Stimulated activated CD4-positive, alpha-beta T cell treated with anti-CD3 and anti-CD28 coated beads, Interleukin-4, amount 100 ng/mL, for 48 hours (primary cell): ENCODE measurements at regions not wholly inside any gene's neighbourhood (a gene's known extent, or its start where the extent isn't known, plus 50 kb on each side); places are given as distances from the start of the nearest gene placed in this dataset.

Experiments used
- DNase-seq, 2 donors: peaks; one replicate each; pipeline ENCODE4 v3.0.0-alpha.2; 2020; ENCODE audit warnings: low read depth in 2 of 2

DNA sequence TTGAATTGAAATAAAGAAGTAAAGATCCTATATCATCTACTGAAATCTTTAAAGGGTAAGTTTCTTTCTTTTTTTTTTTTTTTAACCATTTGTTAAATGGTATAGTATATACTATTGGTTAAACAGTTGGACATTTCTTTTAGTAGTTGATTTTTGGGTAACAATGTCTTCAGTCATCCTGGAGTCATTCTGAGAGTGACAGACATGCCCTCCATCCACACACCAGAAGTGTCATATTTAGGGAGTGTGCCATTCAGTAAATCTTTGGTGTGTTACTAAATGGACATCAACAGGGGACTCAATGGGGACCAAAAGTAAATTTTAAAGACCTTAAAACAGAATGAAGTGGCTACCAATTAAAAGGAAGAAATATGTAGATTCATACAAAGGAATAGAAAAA, 50.8 kb upstream of the SLC39A10 start:
- DNase-seq = no peak

DNA sequence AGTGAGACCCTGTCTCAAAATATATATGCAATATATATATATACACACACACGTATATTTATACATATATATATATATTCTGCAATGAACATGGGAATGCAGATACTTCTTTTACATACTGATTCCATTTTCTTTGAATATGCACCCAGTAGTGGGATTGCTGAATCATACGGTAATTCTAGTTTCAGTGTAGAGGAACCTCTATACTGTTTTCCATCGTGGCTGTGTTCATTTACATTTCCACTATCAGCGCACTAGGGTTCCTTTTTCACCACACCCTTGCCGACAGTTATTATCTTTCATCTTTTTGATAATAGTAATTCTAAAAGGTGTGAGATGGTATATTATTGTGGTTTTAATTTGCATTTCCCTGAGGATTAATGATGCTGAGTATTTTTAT, 52.3 kb upstream of the SLC39A10 start:
- DNase-seq = no peak

DNA sequence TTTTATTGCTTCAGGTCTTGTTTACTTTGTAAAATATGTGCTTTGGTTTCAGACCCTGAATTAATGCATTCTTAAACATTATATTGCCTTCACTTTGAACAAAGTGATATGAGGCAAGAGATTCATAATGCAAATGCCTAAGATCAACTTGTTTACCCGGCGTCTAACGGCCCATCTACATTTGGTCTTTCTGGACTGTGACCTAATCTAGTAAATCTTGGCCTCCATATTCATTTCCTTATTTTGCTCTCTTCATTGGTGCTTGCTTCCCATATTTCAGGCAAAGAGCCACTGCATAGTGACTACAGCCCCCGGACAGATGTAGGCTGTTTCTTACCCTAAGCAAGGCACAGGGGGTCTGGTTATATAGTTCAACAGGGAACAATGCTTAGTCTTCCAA, 53.0 kb upstream of the SLC39A10 start:
- DNase-seq = no peak

DNA sequence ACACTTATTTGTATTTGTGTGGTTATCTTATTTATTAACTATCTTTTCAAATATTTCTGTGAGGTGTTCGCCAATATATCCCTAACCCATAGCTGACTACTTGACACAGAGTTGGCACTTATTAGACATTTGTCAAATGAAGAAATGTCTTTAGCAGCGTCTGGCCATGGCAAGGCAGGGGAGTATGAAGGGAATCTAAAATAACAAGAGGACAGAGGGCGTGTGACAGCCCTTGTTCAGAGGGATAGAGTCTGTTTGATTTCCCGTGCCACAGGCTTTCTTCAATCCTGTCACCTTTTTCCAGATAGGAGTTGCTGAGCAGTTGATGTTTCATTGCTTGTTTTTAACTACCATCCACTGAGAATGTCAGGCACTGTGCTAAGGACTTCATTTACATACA, 53.6 kb upstream of the SLC39A10 start:
- no peak for DNase-seq

DNA sequence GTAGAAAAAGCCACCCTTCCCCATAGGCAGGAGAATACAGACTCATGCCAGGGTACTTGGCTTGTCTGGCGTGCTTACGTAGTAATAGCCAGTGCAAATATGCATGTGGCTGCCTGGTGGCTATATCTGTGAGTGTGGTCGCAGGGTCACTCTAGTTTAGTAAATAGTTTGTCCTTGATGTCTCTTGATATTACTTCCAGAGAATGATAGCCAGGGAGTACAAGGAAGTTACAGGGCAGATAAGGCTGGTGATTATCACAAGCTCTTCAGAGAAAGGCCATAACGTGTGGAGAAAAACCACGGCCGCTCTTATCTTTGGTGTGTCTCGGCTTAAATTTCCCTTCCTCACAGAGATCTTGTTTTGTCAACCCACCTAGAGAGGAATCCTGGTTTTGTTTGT, 54.3 kb upstream of the SLC39A10 start:
- DNase-seq = no peak

DNA sequence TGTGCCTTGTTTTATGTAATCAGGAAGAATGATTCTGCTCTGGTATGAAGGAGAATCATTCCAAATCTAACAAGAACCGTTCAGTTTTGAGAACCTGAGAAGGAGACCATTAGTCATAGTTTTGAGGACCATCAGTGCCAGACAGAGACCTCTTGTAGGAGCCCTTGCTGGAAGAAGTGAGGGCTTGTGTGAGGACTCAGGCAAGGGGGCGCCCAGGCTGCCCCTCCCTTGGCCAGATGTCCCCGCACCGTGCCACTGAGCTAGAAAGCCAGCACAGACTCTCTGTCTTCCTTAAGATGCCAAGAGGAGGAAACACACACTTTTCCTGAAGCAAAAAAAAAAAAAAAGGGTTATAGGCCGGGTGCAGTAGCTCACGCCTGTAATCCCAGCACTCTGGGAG, 55.7 kb upstream of the SLC39A10 start:
- no peak for DNase-seq

DNA sequence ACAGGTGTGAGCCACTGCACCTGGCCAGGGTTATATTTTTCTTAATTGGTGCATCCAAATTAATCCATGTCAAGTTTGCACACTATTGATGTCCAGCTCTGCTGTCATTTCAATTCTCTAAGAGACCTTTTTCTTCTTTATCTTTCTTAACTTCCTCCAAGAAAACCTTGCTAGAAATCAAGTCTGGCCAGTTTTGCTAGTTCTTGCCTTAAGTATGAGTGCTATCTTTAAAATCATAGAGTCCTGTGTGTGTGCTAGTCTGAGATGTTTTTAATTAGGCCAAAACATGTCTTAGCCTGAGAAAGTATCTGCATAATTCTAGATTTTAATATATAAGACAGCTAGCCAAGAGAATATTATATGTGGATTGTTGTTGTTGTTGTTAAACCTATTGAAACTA, 56.2 kb upstream of the SLC39A10 start:
- no peak for DNase-seq

DNA sequence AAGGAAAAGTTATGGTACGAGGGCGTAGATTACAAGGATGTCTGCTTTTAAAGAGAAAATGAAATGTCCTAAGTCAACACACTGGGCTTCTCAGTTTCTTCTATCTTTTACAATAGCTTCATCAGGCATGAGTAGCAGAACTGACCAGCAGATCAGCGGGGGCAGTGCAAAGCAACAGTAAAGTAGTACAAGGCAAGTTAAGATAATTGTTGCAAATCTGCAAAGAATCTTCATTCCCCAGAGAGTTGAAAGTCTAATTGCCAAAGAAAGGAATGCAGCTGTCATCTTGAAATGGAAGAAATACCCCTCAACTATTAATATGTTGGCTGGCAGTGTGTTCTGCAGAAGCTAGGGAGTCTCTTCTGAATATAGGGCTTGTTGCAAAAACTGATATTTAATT, 60.2 kb upstream of the SLC39A10 start:
- no peak for DNase-seq

DNA sequence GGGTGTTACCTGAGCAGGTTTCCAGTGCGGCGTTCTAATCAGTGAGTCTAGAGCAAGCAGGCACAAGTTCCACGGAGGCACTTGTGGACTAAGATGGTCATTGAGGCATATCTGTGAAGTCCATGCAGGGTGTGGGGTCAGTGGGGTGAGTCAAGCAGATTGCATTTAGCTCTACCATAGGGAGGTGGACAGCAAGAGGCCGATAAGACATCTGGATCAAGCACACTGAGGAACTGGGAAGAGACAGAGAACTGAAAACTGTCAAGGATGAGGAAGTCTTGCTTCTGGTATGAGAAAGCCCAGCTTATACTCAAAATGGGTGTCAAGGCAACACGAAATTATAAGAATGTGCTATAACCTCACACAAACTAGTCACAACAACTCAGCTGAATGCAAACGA, 61.2 kb upstream of the SLC39A10 start:
- no peak for DNase-seq

DNA sequence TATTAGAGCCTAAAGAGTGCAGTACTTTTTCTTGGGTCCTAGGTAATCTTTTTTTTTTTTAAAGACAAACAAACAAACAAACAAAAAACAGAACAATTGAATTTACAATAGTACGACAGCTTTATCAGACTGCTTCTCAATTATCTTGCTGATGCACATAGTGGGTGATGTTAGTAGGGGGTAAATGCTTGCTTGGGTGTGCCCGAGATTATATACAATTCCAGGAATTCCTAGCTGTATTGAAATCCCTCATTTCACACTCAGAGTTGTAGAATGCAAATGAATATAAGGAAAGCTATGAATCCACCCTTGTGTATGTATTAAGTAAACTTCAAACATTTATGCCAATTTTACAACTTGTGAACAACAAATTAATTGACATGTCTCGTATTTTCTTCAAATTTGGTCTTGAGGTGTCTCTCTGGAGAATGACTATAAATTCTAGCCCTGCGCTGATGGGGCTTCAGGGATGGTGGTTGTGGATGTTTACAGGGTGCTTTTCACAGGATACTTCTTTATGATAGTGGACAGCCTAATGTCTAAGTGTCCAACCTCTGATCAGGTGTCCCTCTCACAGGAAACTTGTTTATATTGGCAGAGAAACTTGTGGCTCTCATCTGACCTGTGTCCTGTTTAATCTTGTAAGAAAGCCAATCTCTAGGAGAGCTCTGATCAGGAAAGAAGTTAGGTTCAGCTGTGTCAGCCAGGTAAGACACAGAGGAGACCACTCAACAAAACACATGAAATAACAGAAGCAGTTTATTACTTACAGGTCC, 61.9 kb upstream of the SLC39A10 start:
- DNase-seq = no peak

DNA sequence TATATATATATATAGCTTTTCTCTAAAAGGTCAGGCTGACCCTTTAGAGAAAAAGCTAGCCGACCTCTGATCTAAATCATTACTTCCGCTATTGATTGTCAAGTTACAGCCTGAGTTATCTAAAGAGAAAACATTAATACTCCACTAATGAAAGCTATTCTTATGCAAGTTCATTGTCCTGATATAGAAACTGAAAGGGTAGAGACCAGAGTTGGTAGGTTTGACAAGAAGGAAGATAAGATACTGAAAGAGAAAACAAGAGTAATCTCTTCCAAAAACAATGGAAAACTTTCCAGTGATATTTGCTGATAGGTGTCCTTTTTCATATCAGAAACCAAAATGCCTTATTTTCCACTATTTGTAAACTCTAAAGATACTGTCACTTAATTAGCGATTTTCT, 62.8 kb upstream of the SLC39A10 start:
- no peak for DNase-seq

DNA sequence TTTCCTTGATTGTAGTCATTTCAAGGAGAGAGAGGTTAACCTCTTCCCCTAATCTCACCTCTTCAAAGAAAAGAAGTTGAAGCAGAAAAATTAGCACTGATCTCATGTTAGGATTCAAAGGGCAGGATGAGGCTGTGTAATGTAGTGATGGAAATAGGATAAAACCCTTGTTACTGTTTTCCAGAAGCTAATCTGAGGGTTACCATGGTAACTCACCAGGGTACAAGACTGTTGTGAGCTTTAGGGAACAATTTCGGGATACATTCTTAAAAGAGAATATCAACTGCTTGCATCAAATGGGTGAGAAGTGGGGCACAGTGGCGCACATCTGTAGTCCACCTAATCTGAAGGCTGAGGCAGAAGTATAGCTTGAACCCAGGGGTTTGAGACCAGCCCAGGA, 64.9 kb upstream of the SLC39A10 start:
- no peak for DNase-seq

DNA sequence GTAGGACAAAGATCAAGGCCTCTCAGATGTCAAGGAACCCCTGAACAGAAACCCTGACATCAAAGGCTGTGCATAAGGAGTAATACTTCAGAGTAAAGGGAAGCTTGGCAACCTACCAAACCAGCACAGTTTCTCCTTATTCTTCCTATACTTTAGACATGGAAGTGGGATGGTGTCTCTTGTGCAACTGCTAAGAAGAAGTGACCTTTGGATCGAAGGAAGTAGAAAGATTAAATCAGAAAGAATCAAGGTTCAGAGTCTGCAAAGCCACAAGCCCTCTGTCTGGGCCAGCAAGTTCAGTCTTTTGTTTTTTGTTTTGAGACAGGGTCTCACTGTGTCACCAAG, 66.2 kb upstream of the SLC39A10 start:
- DNase-seq = no peak

DNA sequence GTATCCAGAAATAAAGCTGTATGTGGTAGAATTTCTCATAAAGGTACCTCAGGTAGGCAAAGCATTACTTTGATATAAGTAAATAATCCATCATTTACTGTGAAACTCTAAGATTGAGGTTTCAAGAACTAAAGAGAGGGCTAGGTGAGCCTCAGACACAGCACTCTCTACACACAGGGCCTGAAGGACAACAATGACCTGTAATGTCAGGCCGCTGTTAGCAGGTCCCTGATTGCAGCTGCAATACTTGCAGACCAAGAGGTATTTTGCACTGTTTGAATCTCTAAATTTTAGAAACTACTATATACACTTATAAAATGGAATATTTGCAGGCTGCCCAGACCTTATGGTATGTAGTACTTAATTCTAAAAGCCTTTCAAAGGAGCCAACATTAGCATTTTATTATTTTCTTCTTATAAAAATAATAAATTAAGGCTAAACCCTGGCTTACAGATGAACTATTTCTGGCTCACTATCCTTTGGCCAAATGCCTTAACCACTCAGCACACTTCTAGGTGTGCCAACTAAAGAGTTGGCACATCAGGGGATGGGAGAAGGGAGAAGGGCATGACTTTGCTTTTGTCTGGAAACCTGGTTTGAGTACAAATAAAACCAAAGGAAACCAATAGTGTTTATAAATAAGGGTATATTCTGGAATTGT, 66.7 kb upstream of the SLC39A10 start:
- no peak for DNase-seq

DNA sequence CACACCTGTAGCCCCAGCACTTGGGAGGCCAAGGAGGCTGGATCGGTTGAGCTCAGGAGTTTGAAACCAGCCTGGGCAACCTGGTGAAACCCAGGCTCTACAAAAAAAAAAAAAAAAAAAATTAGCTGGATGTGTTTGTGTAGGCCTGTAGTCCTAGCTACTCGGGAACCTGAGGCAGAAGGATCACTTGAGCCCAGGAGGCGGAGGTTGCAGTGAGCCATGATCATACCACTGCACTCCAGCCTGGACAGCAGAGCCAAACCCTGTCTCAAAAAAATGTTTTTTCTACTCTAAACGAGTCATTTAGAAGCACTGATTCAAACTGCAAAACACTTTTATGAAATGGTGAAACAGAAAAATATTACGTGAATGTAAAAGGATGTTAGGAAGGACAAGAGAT, 69.1 kb upstream of the SLC39A10 start:
- no peak for DNase-seq

DNA sequence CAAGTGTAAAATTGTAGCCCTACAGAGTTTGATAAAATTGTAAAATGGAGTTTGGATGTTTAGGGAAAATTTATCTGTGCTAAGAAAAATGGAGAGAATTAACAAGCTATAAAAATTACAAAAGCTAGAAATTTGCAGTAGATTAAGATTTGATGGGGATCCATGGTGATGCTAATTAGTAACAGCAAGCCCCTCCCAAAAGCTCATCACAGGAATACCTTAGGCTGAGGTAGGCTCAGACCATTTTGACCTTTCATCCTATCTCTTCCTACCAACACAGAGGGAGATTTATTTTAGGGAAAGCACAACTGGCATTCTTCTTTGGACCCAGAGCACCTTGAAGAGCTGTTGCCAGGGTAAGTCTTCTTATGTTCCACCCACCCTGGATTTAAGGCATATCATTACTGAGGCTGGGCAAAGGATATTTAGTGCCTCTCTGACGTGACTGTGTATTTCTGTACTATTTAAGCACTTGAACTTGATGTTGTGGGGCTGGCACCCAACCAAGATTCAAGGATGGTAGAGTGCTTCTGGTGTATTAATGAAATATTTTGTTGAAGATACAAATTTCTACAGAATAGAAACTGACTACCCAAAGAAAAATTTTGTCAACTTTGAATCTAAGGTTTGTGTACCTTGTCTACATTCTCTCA, 70.8 kb upstream of the SLC39A10 start:
- no peak for DNase-seq

DNA sequence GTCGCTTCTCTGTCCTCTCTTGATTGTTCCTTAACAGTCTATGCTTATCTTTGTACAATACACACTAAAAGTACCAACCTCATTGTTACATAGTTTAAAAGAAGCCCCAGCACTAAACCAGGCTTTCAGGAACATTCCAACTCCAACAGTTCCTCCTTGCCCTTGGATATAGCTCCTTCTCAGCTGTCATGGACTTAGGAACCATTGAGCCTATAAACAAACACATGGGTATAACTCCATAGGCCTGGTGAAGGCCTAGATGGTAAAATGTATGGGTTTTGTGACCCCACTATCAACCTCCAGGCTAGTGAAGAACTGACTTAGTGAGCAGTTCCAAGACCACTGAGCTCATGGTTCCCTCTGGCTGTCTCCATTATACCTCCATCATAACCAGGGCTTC, 74.8 kb upstream of the SLC39A10 start:
- no peak for DNase-seq

DNA sequence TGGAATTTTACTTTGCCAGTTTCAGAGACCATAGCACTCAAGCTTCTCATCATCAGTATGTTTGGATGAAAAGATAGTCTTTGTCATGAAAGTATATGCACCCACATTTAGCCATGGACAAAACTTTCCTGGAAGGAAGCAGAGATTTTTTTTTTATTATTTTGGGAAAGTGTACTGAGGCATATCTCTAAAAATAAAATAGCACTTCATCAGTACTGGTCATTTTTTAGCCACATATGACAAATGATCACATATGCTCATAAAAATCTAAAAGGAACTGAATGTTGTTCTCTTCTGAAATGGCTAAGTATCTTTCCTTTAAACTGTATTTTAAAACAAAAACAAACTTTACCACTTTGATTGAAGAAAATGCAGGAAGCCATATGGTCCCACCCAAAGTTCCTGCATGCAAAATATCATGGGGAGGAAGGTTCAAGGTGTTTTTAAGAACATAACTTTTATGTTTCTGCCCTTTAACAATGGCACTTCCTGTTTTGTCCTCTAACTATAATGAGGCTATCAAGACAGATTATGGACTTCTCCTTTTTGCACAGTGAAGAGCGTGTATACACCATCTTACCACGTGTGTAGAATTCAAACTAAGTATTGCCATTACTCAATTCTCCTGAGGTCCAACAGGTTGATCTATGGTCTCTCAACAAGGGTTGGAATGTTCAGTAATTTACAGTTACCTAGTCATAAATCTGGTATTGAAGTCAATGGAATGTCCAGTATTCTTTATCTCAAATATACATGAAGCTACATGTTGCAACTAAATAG, 77.1 kb upstream of the SLC39A10 start:
- DNase-seq = no peak

DNA sequence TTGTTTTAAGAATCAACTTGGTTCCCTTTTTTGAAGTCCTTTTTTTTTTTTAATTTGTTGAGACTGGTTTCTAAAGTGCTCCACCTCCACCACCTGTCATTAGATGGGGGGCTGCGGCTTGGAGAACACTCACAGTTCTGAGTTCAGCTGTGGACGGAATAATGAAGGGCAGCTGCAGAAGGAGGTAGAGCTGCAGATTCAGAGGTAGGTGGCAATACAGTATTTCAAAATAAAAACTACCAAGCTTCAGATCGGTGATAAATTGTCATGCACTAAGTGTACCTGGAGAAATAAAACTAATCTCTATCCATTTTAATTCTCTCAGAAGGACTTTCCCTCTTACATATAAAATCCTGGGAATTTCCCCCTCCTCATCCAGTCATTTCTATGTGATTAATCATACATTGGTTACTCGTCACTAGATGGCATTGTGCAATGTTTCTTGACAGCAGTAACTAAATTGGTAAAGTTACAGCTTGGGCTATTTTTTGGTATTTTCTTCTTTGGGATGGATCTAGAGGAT, 81.1 kb upstream of the SLC39A10 start:
- no peak for DNase-seq

DNA sequence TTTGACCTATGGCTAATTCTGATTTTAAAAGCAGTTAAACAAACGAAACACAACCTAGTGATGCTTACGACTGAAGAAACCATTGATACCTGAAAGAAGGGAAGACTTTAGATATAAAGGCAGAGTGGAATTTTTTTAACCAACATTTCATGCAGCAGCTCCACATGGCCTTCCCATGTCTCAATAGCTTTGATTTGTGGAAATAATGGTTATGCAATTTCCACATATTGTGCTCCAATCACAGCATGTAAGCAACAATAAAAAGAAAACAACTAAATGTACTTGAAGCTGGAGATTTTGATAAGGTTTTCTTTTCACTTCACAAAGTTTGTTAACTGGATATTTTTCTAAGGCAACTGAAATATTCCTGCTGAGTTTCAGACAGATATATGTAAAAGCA, 82.0 kb upstream of the SLC39A10 start:
- DNase-seq = no peak

DNA sequence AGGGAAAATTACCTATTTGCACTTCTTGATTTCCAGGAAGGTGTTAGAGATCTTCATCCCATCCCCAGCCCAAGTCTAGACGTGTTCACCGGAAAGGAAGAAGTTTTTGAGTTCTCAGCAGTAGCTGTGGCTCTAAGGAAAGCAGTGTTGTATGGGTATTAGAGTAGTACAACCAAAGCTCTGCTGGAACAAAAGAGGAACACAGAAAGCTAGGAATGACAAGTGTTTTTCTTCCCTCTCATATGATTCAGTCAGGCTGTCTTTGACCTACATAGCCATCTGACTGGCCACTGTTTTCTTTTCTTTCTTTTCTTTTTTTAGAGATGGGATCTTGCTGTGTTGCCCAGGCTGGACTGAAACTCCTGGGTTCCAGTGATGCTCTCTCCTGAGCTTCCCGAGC, 82.7 kb upstream of the SLC39A10 start:
- no peak for DNase-seq
